GM23338 (cell line): ENCODE measurements at regions not wholly inside any gene's neighbourhood (a gene's known extent, or its start where the extent isn't known, plus 50 kb on each side); places are given as distances from the start of the nearest gene placed in this dataset.

Experiments used
- ATAC-seq: fragments of 200-7000 bp; cut with Tn5 transposase; 3 replicates; pipeline ENCODE4 v1.9.1; 2020
- DNase-seq: peaks from one replicate; pipeline ENCODE4 v3.0.0-alpha.2; 2015; ENCODE audit warnings: low spot score
- H2AFZ ChIP-seq: fragments of 200-600 bp; sonication (generic); 2 replicates; pipeline ENCODE4 v1.8.0; 2016; ENCODE audit warnings: antibody characterized with exemption, mild to moderate bottlenecking, moderate library complexity
- H3F3A ChIP-seq: fragments of 200-600 bp; sonication (generic); replicated peaks from 2 replicates; pipeline ENCODE4 v1.8.0; 2017; ENCODE audit warnings: antibody characterized with exemption, mixed run types, low read depth
- H3K27ac ChIP-seq: fragments of 200-600 bp; sonication (generic); 2 replicates; pipeline ENCODE4 v1.6.1; 2016; ENCODE audit warnings: low read depth
- H3K27me3 ChIP-seq: fragments of 200-600 bp; sonication (generic); 2 replicates; pipeline ENCODE4 v1.8.0; 2016; ENCODE audit warnings: mild to moderate bottlenecking, mixed run types, moderate library complexity; ENCODE audit not compliant: insufficient read depth
- H3K36me3 ChIP-seq: fragments of 200-600 bp; sonication (generic); 2 replicates; pipeline ENCODE4 v1.8.0; 2016; ENCODE audit warnings: mild to moderate bottlenecking; ENCODE audit not compliant: insufficient read depth
- H3K4me1 ChIP-seq: fragments of 200-600 bp; sonication (generic); 2 replicates; pipeline ENCODE4 v1.8.0; 2016; ENCODE audit warnings: mild to moderate bottlenecking, moderate library complexity; ENCODE audit not compliant: insufficient read depth
- H3K4me2 ChIP-seq: fragments of 200-600 bp; sonication (generic); 2 replicates; pipeline ENCODE4 v1.7.1; 2017; ENCODE audit warnings: mixed run types
- H3K4me3 ChIP-seq: fragments of 200-600 bp; sonication (generic); 2 replicates; pipeline ENCODE4 v1.6.1; 2016; ENCODE audit warnings: mixed run types
- H3K79me2 ChIP-seq: fragments of 200-600 bp; sonication (generic); replicated peaks from 2 replicates; pipeline ENCODE4 v1.8.0; 2017; ENCODE audit warnings: mild to moderate bottlenecking; ENCODE audit not compliant: insufficient read depth
- H3K9me2 ChIP-seq: fragments of 200-600 bp; sonication (generic); 2 replicates; pipeline ENCODE4 v1.8.0; 2017; ENCODE audit not compliant: insufficient read depth
- H4K20me1 ChIP-seq: fragments of 200-600 bp; sonication (generic); replicated peaks from 2 replicates; pipeline ENCODE4 v1.8.0; 2017; ENCODE audit warnings: mild to moderate bottlenecking; ENCODE audit not compliant: insufficient read depth
- H3K27ac Mint-ChIP-seq: 2 replicates; pipeline ENCODE4 v1.8.0; 2020; ENCODE audit warnings: inconsistent platforms, mild to moderate bottlenecking, moderate library complexity, mixed read lengths
- H3K27me3 Mint-ChIP-seq: 3 replicates; pipeline ENCODE4 v1.8.0; 2022; ENCODE audit warnings: low read depth, mild to moderate bottlenecking, moderate library complexity, mixed read lengths, inconsistent platforms; ENCODE audit not compliant: insufficient read depth, poor library complexity
- H3K36me3 Mint-ChIP-seq: 3 replicates; pipeline ENCODE4 v1.8.0; 2021; ENCODE audit warnings: low read depth, mild to moderate bottlenecking, inconsistent platforms, moderate library complexity, mixed read lengths
- H3K4me1 Mint-ChIP-seq: 3 replicates; pipeline ENCODE4 v1.8.0; 2020; ENCODE audit warnings: mild to moderate bottlenecking, inconsistent platforms, mixed read lengths
- H3K4me3 Mint-ChIP-seq: 3 replicates; pipeline ENCODE4 v1.8.0; 2021; ENCODE audit warnings: moderate library complexity, mild to moderate bottlenecking, inconsistent platforms, mixed read lengths
- H3K9me3 Mint-ChIP-seq: 3 replicates; pipeline ENCODE4 v1.8.0; 2020; ENCODE audit warnings: moderate library complexity, mild to moderate bottlenecking, inconsistent platforms, mixed read lengths
- CREB1 ChIP-seq: fragments of 250-450 bp; sonication (Bioruptor Pico); IDR thresholded peaks from 2 replicates; pipeline ENCODE4 v1.5.0; 2020; ENCODE audit warnings: low read depth, mild to moderate bottlenecking, moderate library complexity
- CTCF ChIP-seq, 2 experiments: fragments of 200-600 bp in 1 of 2; sonication (generic) in 1 of 2; conservative IDR thresholded peaks; 2 replicates each; pipeline versions ENCODE4 v1.5.1 to v1.6.1; 2016 to 2017; ENCODE audit warnings: antibody characterized with exemption in 2 of 2, low read depth in 2 of 2, mild to moderate bottlenecking in 2 of 2, moderate library complexity in 1 of 2
- ETS1 ChIP-seq: IDR thresholded peaks from 2 replicates; pipeline ENCODE4 v1.6.1; 2016; ENCODE audit warnings: antibody characterized with exemption
- EZH2phosphoT487 ChIP-seq: fragments of 200-600 bp; sonication (generic); IDR thresholded peaks from one replicate; pipeline ENCODE4 v1.8.1; 2018; ENCODE audit warnings: antibody characterized with exemption; ENCODE audit not compliant: unreplicated experiment
- JUNB ChIP-seq: IDR thresholded peaks from one replicate; pipeline ENCODE4 v1.6.1; 2016; ENCODE audit warnings: antibody characterized with exemption; ENCODE audit not compliant: unreplicated experiment
- NANOG ChIP-seq: IDR thresholded peaks from 2 replicates; pipeline ENCODE4 v1.6.1; 2016; ENCODE audit warnings: antibody characterized with exemption, borderline replicate concordance
- REST ChIP-seq: IDR thresholded peaks from one replicate; pipeline ENCODE4 v1.6.1; 2018; ENCODE audit warnings: antibody characterized with exemption; ENCODE audit not compliant: unreplicated experiment
- ZNF114 ChIP-seq: fragments of 250-450 bp; sonication (Bioruptor Pico); IDR thresholded peaks from 2 replicates; pipeline ENCODE4 v1.5.0; 2020; ENCODE audit warnings: mild to moderate bottlenecking, moderate library complexity
- ZNF331 ChIP-seq: fragments of 250-450 bp; sonication (Bioruptor Pico); IDR thresholded peaks from 2 replicates; pipeline ENCODE4 v1.5.0; 2020; ENCODE audit warnings: low read depth, mild to moderate bottlenecking, moderate library complexity

- TF ChIP-seq REST (no peak), CREB1 (no peak), ZNF114 (CRISPR knock-in tag) (no peak)
Observed at GRCh38 chrX:150291014-150291413, 72.1 kb upstream of the MAMLD1 start (continued).

- Histone ChIP-seq H3K9me2 (no peaks in the 10 kb centered on the region), H3F3A (no peaks in the 10 kb centered on the region), H2AFZ (no peak overlapping the region), H3K4me3 (no peak overlapping the region), H4K20me1 (no peaks in the 10 kb centered on the region), H3K27me3 (no peaks in the 10 kb centered on the region), H3K36me3 (no peaks in the 10 kb centered on the region), H3K4me2 (no peak overlapping the region), H3K4me1 (no peaks in the 10 kb centered on the region), H3K79me2 (no peaks in the 10 kb centered on the region), H3K27ac (no peak overlapping the region)
- H3K4me1 Mint-ChIP-seq, result peaks cover 12% of the 10 kb centered on the region; the same call in 2 of the 3 replicates
- DNase-seq (no peak), ATAC-seq (no peak)
- no peaks in the 10 kb centered on the region for H3K36me3 Mint-ChIP-seq
- no peak overlapping the region for H3K4me3 Mint-ChIP-seq
- H3K9me3 Mint-ChIP-seq, result no peaks in the 10 kb centered on the region
- H3K27ac Mint-ChIP-seq, result no peak overlapping the region
- no peaks in the 10 kb centered on the region for H3K27me3 Mint-ChIP-seq
- no peak for TF ChIP-seq CTCF (conservative IDR thresholded peaks at IDR 0.05; ENCODE audit: low read depth in 2 of 2)
- TF ChIP-seq ZNF114 (CRISPR knock-in tag), result no peak
- TF ChIP-seq CREB1, result no peak
Observed at GRCh38 chrX:150293311-150294013, 69.7 kb upstream of the MAMLD1 start.

- Histone ChIP-seq H3K27me3 (no peaks in the 10 kb centered on the region), H3F3A (no peaks in the 10 kb centered on the region), H3K4me2 (no peak overlapping the region), H4K20me1 (no peaks in the 10 kb centered on the region), H3K79me2 (no peaks in the 10 kb centered on the region), H3K9me2 (no peaks in the 10 kb centered on the region), H2AFZ (no peak overlapping the region), H3K4me3 (no peak overlapping the region), H3K4me1 (no peaks in the 10 kb centered on the region), H3K36me3 (no peaks in the 10 kb centered on the region), H3K27ac (no peak overlapping the region)
- DNase-seq (no peak), ATAC-seq (no peak)
- Mint-ChIP-seq H3K9me3 (no peaks in the 10 kb centered on the region), H3K27me3 (no peaks in the 10 kb centered on the region), H3K27ac (no peak overlapping the region), H3K36me3 (no peaks in the 10 kb centered on the region), H3K4me1 (peaks cover 7% of the 10 kb centered on the region; the same call in 2 of the 3 replicates), H3K4me3 (no peak overlapping the region)
- TF ChIP-seq CREB1, result no peak
- no peak for TF ChIP-seq EZH2phosphoT487
- TF ChIP-seq ZNF331 (CRISPR knock-in tag), result no peak
- no peak for TF ChIP-seq ETS1
- no peak for TF ChIP-seq JUNB
- TF ChIP-seq NANOG, result no peak
- TF ChIP-seq REST, result no peak
Observed at GRCh38 chrX:150298841-150299551, 64.1 kb upstream of the MAMLD1 start.
